H7 (cell line): ENCODE measurements at regions not wholly inside any gene's neighbourhood (a gene's known extent, or its start where the extent isn't known, plus 50 kb on each side); places are given as distances from the start of the nearest gene placed in this dataset.
"Not testable (repeated sequence)": the region's sequence is repeated elsewhere in the genome, so short reads cannot be mapped to it uniquely, and the experiment has no call there.

Experiments used
- DNase-seq: peaks from one replicate; pipeline ENCODE4 v3.0.0; 2012
- H3K27me3 ChIP-seq: 2 replicates; pipeline ENCODE4 v1.6.0; 2011; ENCODE audit warnings: mild to moderate bottlenecking, low read length; ENCODE audit not compliant: control insufficient read depth, insufficient read depth
- H3K36me3 ChIP-seq: replicated peaks from 2 replicates; pipeline ENCODE4 v1.5.1; 2011; ENCODE audit warnings: low read length; ENCODE audit not compliant: control insufficient read depth, insufficient read depth
- H3K4me3 ChIP-seq: 2 replicates; pipeline ENCODE4 v1.5.1; 2011; ENCODE audit warnings: low read depth, mild to moderate bottlenecking, control low read depth, low read length, moderate library complexity; ENCODE audit not compliant: insufficient read depth

GRCh38 chr2:216981951-216982350 lies 122.1 kb upstream of the TNP1 start:
- not testable (repeated sequence) for H3K4me3 ChIP-seq, H3K27me3 ChIP-seq, H3K36me3 ChIP-seq, DNase-seq

GRCh38 chr2:216980510-216980909 lies 120.6 kb upstream of the TNP1 start:
- H3K27me3 ChIP-seq: not testable (repeated sequence)

DNA sequence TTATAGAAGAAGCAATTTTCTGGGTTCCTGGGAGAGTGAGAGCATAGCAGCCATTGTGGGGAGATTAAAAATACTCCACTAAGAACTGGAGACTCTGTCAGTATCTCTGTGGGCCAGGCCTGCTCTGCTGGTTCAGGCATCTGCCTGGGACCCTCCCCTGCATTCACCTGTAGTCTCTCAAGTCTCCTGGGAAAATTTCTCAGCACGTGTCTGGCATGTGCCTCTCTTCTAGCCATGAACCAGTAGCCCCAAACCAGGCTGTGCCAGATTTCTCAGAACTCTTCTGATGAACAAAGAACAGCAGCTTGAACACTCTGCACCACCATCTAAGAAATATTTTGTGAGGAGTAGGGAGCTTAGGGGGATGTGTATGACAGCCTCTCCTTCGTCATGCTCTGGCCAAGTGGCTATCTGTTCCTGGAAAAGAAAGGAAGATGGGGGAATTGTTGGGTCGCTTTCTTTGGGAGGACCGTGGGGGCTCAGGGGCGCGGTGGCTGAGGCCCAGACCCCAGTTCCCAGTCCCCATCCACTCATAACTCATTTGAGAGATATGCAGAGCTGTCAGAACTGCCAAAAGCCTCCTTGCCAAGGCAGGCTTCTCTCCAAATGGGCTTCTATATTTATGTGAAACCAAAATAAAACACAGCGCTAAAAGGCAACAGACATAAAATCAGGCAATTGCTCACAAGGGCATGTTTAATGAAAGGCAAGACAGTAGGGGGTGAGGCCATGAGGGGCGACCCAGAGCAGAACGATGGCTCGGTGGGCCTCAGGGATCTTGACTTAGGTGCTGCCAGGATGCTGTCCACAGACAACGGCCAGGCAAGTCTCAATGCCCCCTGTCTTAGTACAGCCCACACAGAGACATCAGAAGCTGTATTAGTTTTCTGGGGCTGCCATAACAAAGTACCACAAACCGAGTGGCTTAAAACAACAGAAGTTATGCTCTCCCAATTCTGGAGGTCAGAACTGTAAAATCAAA lies 114.7 kb upstream of the TNP1 start:
- Histone ChIP-seq H3K36me3 (no peaks in the 10 kb centered on the region), H3K27me3 (no peaks in the 10 kb centered on the region), H3K4me3 (no peak overlapping the region)
- no peak for DNase-seq

More at GRCh38 chr2:216980510-216980909, 120.6 kb upstream of the TNP1 start:
- DNase-seq, H3K4me3 ChIP-seq, H3K36me3 ChIP-seq: not testable (repeated sequence)

DNA sequence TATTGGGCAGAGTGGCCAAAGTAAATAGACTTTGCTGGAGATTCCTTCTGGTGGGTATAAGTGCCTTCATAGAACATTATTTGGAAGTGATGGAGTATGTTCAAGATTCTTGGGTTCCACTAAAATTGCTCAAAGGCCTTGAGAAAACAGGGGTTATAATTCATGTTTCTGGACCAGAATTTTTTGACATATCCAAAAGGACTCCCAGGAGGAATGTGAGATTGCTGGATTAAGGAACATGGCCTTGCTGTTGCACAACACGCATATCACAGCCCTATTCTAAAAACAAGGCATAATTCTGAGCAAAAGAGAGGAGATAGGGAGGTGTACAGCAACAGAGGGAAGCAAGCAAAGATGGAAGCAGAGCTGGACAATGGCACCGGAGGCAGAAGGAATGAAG lies 111.7 kb upstream of the TNP1 start:
- H3K4me3 ChIP-seq: no peak overlapping the region
- DNase-seq: no peak
- no peaks in the 10 kb centered on the region for H3K27me3 ChIP-seq
- H3K36me3 ChIP-seq: no peaks in the 10 kb centered on the region

DNA sequence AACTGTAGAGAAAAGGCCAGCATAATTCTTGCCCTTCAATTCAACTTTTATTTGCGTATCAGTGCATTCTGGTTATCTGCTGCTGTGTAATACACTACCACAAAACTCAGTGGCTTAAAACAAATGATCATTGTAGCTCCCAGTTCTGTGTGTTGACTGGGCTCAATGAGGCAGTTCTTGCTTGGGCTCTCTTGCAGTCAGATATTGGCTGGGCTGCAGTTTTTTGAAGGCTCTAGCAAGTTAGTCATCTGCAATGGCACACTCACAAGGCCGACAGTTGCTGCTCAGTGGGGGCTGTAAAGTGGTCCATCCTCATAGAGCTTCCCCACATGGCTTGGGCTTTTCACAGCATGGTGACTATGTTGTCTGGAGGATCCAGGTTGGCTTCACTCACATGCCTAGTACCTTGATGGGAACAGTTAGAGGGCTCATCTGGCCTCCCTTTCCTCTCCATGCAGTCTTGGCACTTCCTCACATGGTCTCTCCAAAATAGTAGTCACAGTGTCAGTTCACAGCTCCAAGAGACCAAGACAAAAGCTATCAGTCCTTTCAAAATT lies 110.6 kb upstream of the TNP1 start:
- no peaks in the 10 kb centered on the region for H3K36me3 ChIP-seq
- H3K4me3 ChIP-seq: no peak overlapping the region
- DNase-seq: no peak
- H3K27me3 ChIP-seq: no peaks in the 10 kb centered on the region

- H3K27me3 ChIP-seq: no peaks in the 10 kb centered on the region
- H3K4me3 ChIP-seq: no peak overlapping the region
- no peaks in the 10 kb centered on the region for H3K36me3 ChIP-seq
- no peak for DNase-seq
These were observed 108.0 kb upstream of the TNP1 start for GRCh38 chr2:216967889-216968288.

DNA sequence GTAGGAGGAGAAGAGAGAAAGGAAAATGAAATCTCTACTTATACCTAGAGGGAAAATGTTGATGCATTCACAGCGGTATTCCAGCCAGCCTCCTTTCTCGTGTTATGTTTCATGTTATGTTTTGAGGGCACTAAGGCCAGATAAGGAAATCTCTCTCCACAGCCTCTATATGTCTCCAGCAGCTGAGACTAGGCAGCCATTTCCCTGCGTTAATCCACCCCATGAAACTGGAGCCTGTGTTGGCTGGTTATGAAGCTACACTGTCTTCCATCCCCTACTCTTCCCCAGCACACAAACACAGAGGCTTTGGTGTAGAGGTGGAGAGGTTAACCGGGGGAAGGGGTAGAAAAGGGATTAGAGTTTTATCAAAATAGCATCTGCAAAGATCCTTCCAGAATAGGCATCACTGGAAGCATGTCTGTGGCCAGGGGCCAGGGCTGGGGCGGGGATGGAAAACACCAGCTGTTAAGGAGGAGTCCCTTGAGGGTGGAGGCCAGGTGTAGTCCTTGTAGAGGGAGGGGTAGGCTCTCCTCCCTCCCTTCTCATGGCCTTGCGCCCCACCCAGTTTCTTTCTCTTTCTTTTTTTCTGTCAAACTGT lies 100.9 kb upstream of the TNP1 start:
- Histone ChIP-seq H3K36me3 (no peaks in the 10 kb centered on the region), H3K4me3 (no peak overlapping the region), H3K27me3 (no peaks in the 10 kb centered on the region)
- no peak for DNase-seq

DNA sequence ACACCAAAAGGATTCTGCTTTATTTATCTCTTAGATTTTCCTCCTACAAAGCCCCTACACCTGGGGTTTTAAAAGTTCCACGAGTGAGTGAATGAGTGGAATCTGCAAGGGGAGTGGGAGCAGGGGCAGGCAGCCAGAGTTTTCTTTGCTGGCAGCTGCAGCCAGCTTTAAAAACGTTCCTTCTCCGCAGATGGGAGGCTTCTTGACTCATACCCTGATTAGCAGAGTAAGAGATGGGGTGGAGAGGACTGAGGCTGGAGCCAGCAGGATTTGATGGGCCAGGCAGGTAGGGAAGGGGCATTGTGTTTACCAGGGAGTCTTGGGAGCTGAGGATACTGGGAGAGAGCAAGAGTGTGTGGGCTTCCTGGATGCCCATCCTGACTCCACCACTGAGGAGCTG lies 99.6 kb upstream of the TNP1 start:
- H3K36me3 ChIP-seq: no peaks in the 10 kb centered on the region
- no peak overlapping the region for H3K4me3 ChIP-seq
- no peaks in the 10 kb centered on the region for H3K27me3 ChIP-seq
- no peak for DNase-seq

- no peak overlapping the region for H3K4me3 ChIP-seq
- no peak for DNase-seq
- no peaks in the 10 kb centered on the region for H3K27me3 ChIP-seq
- H3K36me3 ChIP-seq: no peaks in the 10 kb centered on the region
These were observed 97.1 kb upstream of the TNP1 start for GRCh38 chr2:216956820-216957493.

DNA sequence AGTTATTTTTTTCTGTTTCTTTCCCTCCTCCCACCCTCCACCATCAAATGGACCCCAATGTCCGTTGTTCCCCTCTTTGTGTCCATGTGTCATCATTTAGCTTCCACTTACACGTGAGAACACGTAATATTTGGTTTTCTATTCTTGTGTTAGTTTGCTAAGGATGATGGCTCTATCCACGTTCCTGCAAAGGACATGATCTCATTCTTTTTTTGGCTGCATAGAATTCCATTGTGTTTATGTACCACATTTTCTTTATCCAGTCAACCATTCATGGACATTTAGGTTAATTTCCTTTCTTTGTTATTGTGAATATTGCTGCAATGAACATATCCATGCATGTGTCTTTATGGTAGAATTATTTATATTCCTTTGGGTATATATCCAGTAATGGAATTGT lies 91.3 kb upstream of the TNP1 start:
- H3K36me3 ChIP-seq: no peaks in the 10 kb centered on the region
- no peak for DNase-seq
- no peaks in the 10 kb centered on the region for H3K27me3 ChIP-seq
- H3K4me3 ChIP-seq: no peak overlapping the region

GRCh38 chr2:216950547-216950946 lies 90.7 kb upstream of the TNP1 start:
- DNase-seq: no peak
- H3K36me3 ChIP-seq: no peaks in the 10 kb centered on the region
- no peaks in the 10 kb centered on the region for H3K27me3 ChIP-seq
- H3K4me3 ChIP-seq: no peak overlapping the region

GRCh38 chr2:216949700-216950413 lies 90.0 kb upstream of the TNP1 start:
- Histone ChIP-seq H3K27me3 (no peaks in the 10 kb centered on the region), H3K4me3 (no peak overlapping the region), H3K36me3 (no peaks in the 10 kb centered on the region)
- DNase-seq: no peak

- H3K27me3 ChIP-seq: no peaks in the 10 kb centered on the region
- no peak overlapping the region for H3K4me3 ChIP-seq
- DNase-seq: no peak
- H3K36me3 ChIP-seq: no peaks in the 10 kb centered on the region
These were observed 87.2 kb upstream of the TNP1 start for GRCh38 chr2:216947055-216947454.

- no peak for DNase-seq
- H3K27me3 ChIP-seq: no peaks in the 10 kb centered on the region
- H3K4me3 ChIP-seq: no peak overlapping the region
- no peaks in the 10 kb centered on the region for H3K36me3 ChIP-seq
These were observed 84.9 kb upstream of the TNP1 start for GRCh38 chr2:216944733-216945132.
